ENCODE measurements at regions not wholly inside any gene's neighbourhood (a gene's known extent, or its start where the extent isn't known, plus 50 kb on each side); places are given as distances from the start of the nearest gene placed in this dataset.

DNA sequence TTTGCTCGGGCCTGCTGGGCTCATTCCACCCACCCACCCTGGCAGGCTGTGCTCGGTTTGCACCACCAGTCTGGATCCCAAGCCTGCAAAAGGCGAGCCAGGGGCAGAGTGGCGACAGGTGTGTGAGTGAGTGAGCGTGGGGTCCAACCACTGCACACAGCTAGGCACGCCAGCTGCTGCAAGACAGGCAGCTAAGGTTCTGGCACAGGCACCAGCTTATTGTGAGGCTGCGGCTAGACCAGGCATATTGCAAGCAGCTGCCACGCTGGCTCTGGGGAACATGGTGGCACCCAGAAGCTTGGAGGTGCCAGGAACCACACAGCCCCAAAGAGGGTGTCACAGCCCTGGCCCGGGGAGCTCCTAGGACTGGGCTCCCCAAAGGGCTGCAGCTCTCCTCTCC, 205.1 kb downstream of the ANKRD60 start:
- TF ChIP-seq, protein P1, sequence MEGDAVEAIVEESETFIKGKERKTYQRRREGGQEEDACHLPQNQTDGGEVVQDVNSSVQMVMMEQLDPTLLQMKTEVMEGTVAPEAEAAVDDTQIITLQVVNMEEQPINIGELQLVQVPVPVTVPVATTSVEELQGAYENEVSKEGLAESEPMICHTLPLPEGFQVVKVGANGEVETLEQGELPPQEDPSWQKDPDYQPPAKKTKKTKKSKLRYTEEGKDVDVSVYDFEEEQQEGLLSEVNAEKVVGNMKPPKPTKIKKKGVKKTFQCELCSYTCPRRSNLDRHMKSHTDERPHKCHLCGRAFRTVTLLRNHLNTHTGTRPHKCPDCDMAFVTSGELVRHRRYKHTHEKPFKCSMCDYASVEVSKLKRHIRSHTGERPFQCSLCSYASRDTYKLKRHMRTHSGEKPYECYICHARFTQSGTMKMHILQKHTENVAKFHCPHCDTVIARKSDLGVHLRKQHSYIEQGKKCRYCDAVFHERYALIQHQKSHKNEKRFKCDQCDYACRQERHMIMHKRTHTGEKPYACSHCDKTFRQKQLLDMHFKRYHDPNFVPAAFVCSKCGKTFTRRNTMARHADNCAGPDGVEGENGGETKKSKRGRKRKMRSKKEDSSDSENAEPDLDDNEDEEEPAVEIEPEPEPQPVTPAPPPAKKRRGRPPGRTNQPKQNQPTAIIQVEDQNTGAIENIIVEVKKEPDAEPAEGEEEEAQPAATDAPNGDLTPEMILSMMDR (IDR thresholded peaks at IDR 0.05): no peak
- TF ChIP-seq ZFX (IDR thresholded peaks at IDR 0.05; ENCODE audit: borderline replicate concordance): no peak

All from 22Rv1 (cell line).